Right atrium auricular region (tissue), 2 donors: ENCODE measurements at regions not wholly inside any gene's neighbourhood (a gene's known extent, or its start where the extent isn't known, plus 50 kb on each side); places are given as distances from the start of the nearest gene placed in this dataset.

Experiments used
- DNase-seq: peaks from one replicate; pipeline ENCODE4 v3.0.0-alpha.2; 2019; ENCODE audit warnings: low spot score
- H3K27ac ChIP-seq, 2 donors: fragments of 200-600 bp; sonication (generic); 1 replicate in 1 of 2; 2 replicates in 1 of 2; pipeline ENCODE4 v1.5.1; 2016 to 2019
- H3K27me3 ChIP-seq, 2 donors: fragments of 200-600 bp; sonication (generic); one replicate each; pipeline versions ENCODE4 v1.5.1 to v1.6.0; 2017 to 2019
- H3K36me3 ChIP-seq: fragments of 200-600 bp; sonication (generic); one replicate; pipeline ENCODE4 v1.5.1; 2016
- H3K4me1 ChIP-seq, 2 donors: fragments of 200-600 bp; sonication (generic); one replicate each; pipeline versions ENCODE4 v1.5.1 to v1.6.0; 2017 to 2019
- H3K4me3 ChIP-seq, 2 donors: fragments of 200-600 bp; sonication (generic); 1 replicate in 1 of 2; 2 replicates in 1 of 2; pipeline ENCODE4 v1.5.1; 2017 to 2019; ENCODE audit warnings: mild to moderate bottlenecking in 1 of 2, moderate library complexity in 1 of 2
- H3K9me3 ChIP-seq, 2 donors: fragments of 200-600 bp; sonication (generic); one replicate each; pipeline ENCODE4 v1.5.1; 2019
- TF ChIP-seq, protein P1 (sequence below), 2 donors: fragments of 200-600 bp; sonication (generic); IDR thresholded peaks; one replicate each; pipeline ENCODE4 v1.5.1; 2019; ENCODE audit warnings: antibody characterized with exemption in 2 of 2

DNA sequence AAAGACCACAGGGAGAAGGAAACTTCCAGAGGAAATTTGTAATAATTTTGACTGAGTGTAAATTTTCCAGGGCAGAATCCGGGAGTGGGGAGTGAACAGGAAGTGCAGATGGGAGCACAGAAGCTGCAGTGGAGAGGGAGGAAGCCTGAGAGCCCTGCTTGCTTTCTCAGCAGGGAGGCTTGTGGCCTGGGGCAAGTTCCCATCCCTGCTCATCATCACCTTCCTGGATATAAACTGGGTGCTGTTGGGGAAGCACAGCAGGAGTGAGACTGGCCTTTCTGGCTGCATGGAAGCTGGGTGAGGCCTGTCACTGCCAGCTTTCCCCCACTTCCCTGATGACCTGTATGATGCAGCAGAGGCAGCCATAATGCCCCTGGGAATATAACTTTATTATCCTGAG lies 532.9 kb downstream of the SLITRK6 start:
- Histone ChIP-seq H3K27ac (no peak overlapping the region), H3K9me3 (no peaks in the 10 kb centered on the region), H3K4me1 (no peaks in the 10 kb centered on the region), H3K27me3 (no peaks in the 10 kb centered on the region), H3K36me3 (no peaks in the 10 kb centered on the region), H3K4me3 (no peak overlapping the region)
- TF ChIP-seq, protein P1, sequence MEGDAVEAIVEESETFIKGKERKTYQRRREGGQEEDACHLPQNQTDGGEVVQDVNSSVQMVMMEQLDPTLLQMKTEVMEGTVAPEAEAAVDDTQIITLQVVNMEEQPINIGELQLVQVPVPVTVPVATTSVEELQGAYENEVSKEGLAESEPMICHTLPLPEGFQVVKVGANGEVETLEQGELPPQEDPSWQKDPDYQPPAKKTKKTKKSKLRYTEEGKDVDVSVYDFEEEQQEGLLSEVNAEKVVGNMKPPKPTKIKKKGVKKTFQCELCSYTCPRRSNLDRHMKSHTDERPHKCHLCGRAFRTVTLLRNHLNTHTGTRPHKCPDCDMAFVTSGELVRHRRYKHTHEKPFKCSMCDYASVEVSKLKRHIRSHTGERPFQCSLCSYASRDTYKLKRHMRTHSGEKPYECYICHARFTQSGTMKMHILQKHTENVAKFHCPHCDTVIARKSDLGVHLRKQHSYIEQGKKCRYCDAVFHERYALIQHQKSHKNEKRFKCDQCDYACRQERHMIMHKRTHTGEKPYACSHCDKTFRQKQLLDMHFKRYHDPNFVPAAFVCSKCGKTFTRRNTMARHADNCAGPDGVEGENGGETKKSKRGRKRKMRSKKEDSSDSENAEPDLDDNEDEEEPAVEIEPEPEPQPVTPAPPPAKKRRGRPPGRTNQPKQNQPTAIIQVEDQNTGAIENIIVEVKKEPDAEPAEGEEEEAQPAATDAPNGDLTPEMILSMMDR (IDR thresholded peaks at IDR 0.05) = no peak
- DNase-seq = no peak

- TF ChIP-seq, protein P1 (IDR thresholded peaks at IDR 0.05) = no peak
- Histone ChIP-seq H3K27me3 (no peaks in the 10 kb centered on the region), H3K27ac (no peak overlapping the region), H3K36me3 (no peaks in the 10 kb centered on the region), H3K9me3 (no peaks in the 10 kb centered on the region), H3K4me1 (no peaks in the 10 kb centered on the region), H3K4me3 (no peak overlapping the region)
- no peak for DNase-seq
Observed at GRCh38 chr13:85265296-85265695, 533.9 kb downstream of the SLITRK6 start.

DNA sequence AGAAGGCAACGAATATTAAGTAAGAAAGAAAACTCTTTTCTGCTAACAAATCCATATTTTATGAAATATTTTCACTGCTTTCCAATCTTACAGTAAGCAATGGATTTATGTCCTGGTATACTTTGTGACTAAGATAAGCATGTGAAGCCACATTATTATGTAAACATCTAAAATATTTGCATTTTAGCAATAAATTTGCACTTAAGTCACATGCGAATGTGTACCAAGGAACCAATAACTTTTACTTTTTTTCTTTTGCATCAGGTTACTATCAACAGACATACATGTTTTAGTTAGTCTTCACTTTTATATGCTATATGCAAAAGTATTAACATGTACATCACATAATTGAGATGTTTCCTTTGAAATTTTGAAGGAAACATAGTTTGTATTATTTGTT lies 536.7 kb downstream of the SLITRK6 start:
- Histone ChIP-seq H3K27me3 (no peaks in the 10 kb centered on the region), H3K4me1 (no peaks in the 10 kb centered on the region), H3K27ac (no peak overlapping the region), H3K4me3 (no peak overlapping the region), H3K36me3 (no peaks in the 10 kb centered on the region), H3K9me3 (no peaks in the 10 kb centered on the region)
- DNase-seq = no peak
- TF ChIP-seq, protein P1 (IDR thresholded peaks at IDR 0.05) = no peak

DNA sequence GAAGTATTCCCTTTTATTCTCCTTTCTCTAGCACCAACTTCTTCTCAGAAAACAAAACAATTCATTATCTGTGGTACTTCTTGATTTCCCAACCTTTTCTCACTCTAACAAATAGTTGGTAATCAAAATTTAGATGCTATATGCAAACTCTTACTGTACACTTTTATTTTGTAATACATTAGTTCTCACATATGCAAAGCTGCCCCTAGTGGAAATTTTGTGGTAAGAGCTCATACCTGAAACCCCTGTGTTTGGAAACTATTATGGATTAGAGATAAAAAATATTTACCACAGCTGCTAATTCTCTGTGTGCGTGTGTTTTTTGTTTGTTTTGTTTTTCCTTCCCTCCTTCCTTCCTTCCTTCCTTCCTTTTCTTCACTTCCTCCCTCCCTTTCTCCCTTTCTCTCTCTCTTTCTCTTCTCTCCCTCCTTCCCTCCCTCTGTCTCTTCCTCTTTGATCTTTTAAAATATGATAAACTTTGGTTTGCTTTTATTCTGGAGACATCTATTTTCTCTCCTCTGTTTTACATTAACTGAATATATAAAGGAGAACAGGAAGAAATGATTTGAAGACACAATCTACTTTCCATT lies 537.4 kb downstream of the SLITRK6 start:
- H3K4me1 ChIP-seq = no peaks in the 10 kb centered on the region
- no peaks in the 10 kb centered on the region for H3K27me3 ChIP-seq
- DNase-seq = no peak
- H3K27ac ChIP-seq = no peak overlapping the region
- H3K9me3 ChIP-seq = no peaks in the 10 kb centered on the region
- TF ChIP-seq, protein P1 (IDR thresholded peaks at IDR 0.05) = no peak
- no peak overlapping the region for H3K4me3 ChIP-seq
- H3K36me3 ChIP-seq = no peaks in the 10 kb centered on the region

GRCh38 chr13:85260896-85261295 lies 538.3 kb downstream of the SLITRK6 start:
- TF ChIP-seq, protein P1 (IDR thresholded peaks at IDR 0.05) = no peak
- H3K4me1 ChIP-seq = no peaks in the 10 kb centered on the region
- H3K27ac ChIP-seq = no peak overlapping the region
- no peaks in the 10 kb centered on the region for H3K27me3 ChIP-seq
- H3K4me3 ChIP-seq = no peak overlapping the region
- H3K36me3 ChIP-seq = no peaks in the 10 kb centered on the region
- DNase-seq = no peak
- H3K9me3 ChIP-seq = no peaks in the 10 kb centered on the region

DNA sequence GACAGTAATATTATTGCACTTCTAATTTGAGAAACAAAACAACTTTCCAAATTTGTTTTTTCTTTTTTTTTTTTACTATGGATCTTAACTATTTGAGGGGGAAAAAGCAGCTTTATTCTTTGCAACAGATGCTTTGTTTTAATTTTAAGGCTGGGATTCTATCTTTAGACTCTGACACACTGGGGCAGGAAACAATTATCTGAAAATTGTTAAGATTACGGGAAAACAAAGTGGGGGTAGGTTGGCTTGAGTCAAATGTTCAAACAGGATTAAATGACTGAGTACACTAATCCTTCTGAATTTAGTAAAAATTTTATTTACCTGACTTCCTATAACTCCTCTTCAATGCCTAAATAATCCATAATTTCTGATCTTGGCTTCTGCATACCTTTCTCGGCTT lies 543.2 kb downstream of the SLITRK6 start:
- no peak overlapping the region for H3K4me3 ChIP-seq
- no peaks in the 10 kb centered on the region for H3K27me3 ChIP-seq
- TF ChIP-seq, protein P1 (IDR thresholded peaks at IDR 0.05) = no peak
- H3K27ac ChIP-seq = no peak overlapping the region
- H3K9me3 ChIP-seq = no peaks in the 10 kb centered on the region
- no peak for DNase-seq
- H3K36me3 ChIP-seq = no peaks in the 10 kb centered on the region
- no peaks in the 10 kb centered on the region for H3K4me1 ChIP-seq
